ENCODE measurements at regions not wholly inside any gene's neighbourhood (a gene's known extent, or its start where the extent isn't known, plus 50 kb on each side); places are given as distances from the start of the nearest gene placed in this dataset.

- no peak for DNase-seq
Observed at GRCh38 chr16:85173981-85174751, 61.9 kb upstream of the CIBAR2 start.

- no peak for DNase-seq
Observed at GRCh38 chr16:85174871-85175723, 62.8 kb upstream of the CIBAR2 start.

- DNase-seq = no peak
Observed at GRCh38 chr16:85175724-85176233, 63.5 kb upstream of the CIBAR2 start.

- DNase-seq = no peak
Observed at GRCh38 chr16:85176541-85177447, 64.5 kb upstream of the CIBAR2 start.

GRCh38 chr16:85177448-85177846 lies 65.2 kb upstream of the CIBAR2 start:
- DNase-seq = no peak

GRCh38 chr16:85178006-85178591 lies 65.8 kb upstream of the CIBAR2 start:
- DNase-seq = no peak

- no peak for DNase-seq
Observed at GRCh38 chr16:85178596-85178995, 66.3 kb upstream of the CIBAR2 start.

GRCh38 chr16:85179344-85180046 lies 67.2 kb upstream of the CIBAR2 start:
- DNase-seq = no peak

- DNase-seq = no peak
Observed at GRCh38 chr16:85180047-85180826, 68.0 kb upstream of the CIBAR2 start.

GRCh38 chr16:85180827-85181738 lies 68.8 kb upstream of the CIBAR2 start:
- no peak for DNase-seq

- no peak for DNase-seq
Observed at GRCh38 chr16:85181739-85182129, 69.5 kb upstream of the CIBAR2 start.

GRCh38 chr16:85182286-85182685 lies 70.0 kb upstream of the CIBAR2 start:
- no peak for DNase-seq

GRCh38 chr16:85182774-85183173 lies 70.5 kb upstream of the CIBAR2 start:
- no peak for DNase-seq

- no peak for DNase-seq
Observed at GRCh38 chr16:85183564-85183963, 71.3 kb upstream of the CIBAR2 start.

GRCh38 chr16:85184404-85184803 lies 72.1 kb upstream of the CIBAR2 start:
- DNase-seq = no peak

GRCh38 chr16:85185303-85186100 lies 73.2 kb upstream of the CIBAR2 start:
- no peak for DNase-seq

GRCh38 chr16:85187002-85187401 lies 74.7 kb upstream of the CIBAR2 start:
- no peak for DNase-seq

- DNase-seq = no peak
Observed at GRCh38 chr16:85187447-85187846, 75.2 kb upstream of the CIBAR2 start.

GRCh38 chr16:85187886-85188285 lies 75.6 kb upstream of the CIBAR2 start:
- no peak for DNase-seq
